SK-N-SH treated with all-trans-retinoic acid at 6 μM for 48 hours (cell line): ENCODE measurements at regions not wholly inside any gene's neighbourhood (a gene's known extent, or its start where the extent isn't known, plus 50 kb on each side); places are given as distances from the start of the nearest gene placed in this dataset.

Source experiments
- ATAC-seq: fragments of 200-7000 bp; cut with Tn5 transposase; 3 replicates; pipeline ENCODE4 v1.9.1; 2020; ENCODE audit warnings: mild to moderate bottlenecking, moderate library complexity
- ARNTL ChIP-seq: fragments of 450-650 bp; formaldehyde crosslinking; IDR thresholded peaks from 2 replicates; pipeline ENCODE4 v1.5.0; 2020; ENCODE audit warnings: low read depth, mild to moderate bottlenecking, moderate library complexity, borderline replicate concordance
- CSDC2 ChIP-seq: fragments of 250-450 bp; sonication (Bioruptor Pico); IDR thresholded peaks from 2 replicates; pipeline ENCODE4 v1.5.0; 2020; ENCODE audit warnings: mild to moderate bottlenecking, moderate library complexity
- ESRRG ChIP-seq: fragments of 250-450 bp; sonication (Bioruptor Pico); IDR thresholded peaks from 2 replicates; pipeline ENCODE4 v1.6.1; 2021; ENCODE audit warnings: mild to moderate bottlenecking
- GLIS3 ChIP-seq: fragments of 250-450 bp; sonication (Bioruptor Pico); IDR thresholded peaks from 2 replicates; pipeline ENCODE4 v1.5.0; 2020; ENCODE audit warnings: mild to moderate bottlenecking, moderate library complexity
- OSR1 ChIP-seq: fragments of 250-450 bp; sonication (Bioruptor Pico); IDR thresholded peaks from 2 replicates; pipeline ENCODE4 v1.8.0; 2022; ENCODE audit warnings: moderate library complexity, mild to moderate bottlenecking, inconsistent platforms
- PPARA ChIP-seq: fragments of 250-450 bp; sonication (Bioruptor Pico); IDR thresholded peaks from 2 replicates; pipeline ENCODE4 v1.5.0; 2020; ENCODE audit warnings: mild to moderate bottlenecking, borderline replicate concordance
- RARB ChIP-seq: fragments of 250-450 bp; sonication (Bioruptor Pico); IDR thresholded peaks from 2 replicates; pipeline ENCODE4 v1.8.0; 2021; ENCODE audit warnings: mild to moderate bottlenecking, moderate library complexity
- SNAI2 ChIP-seq: fragments of 250-450 bp; sonication (Bioruptor Pico); IDR thresholded peaks from 2 replicates; pipeline ENCODE4 v1.5.0; 2020; ENCODE audit warnings: mild to moderate bottlenecking, moderate library complexity
- TCF4 ChIP-seq: fragments of 250-450 bp; sonication (Bioruptor Pico); IDR thresholded peaks from 2 replicates; pipeline ENCODE4 v1.8.0; 2021; ENCODE audit warnings: mild to moderate bottlenecking, moderate library complexity, borderline replicate concordance
- TOX ChIP-seq: fragments of 250-450 bp; sonication (Bioruptor Pico); IDR thresholded peaks from 2 replicates; pipeline ENCODE4 v1.8.0; 2021; ENCODE audit warnings: mild to moderate bottlenecking, moderate library complexity, borderline replicate concordance
- ZC3H10 ChIP-seq: fragments of 250-450 bp; sonication (Bioruptor Pico); IDR thresholded peaks from 2 replicates; pipeline ENCODE4 v1.5.1; 2021; ENCODE audit warnings: mild to moderate bottlenecking, moderate library complexity
- ZFP30 ChIP-seq: fragments of 450-650 bp; formaldehyde crosslinking; IDR thresholded peaks from 2 replicates; pipeline ENCODE4 v1.5.0; 2022; ENCODE audit warnings: mild to moderate bottlenecking, moderate library complexity
- ZNF565 ChIP-seq: fragments of 450-650 bp; formaldehyde crosslinking; conservative IDR thresholded peaks from 2 replicates; pipeline ENCODE4 v1.5.0; 2020; ENCODE audit warnings: low read depth, mild to moderate bottlenecking, moderate library complexity
- ZNF70 ChIP-seq: fragments of 450-650 bp; formaldehyde crosslinking; IDR thresholded peaks from 2 replicates; pipeline ENCODE4 v1.5.0; 2020; ENCODE audit warnings: mild to moderate bottlenecking, moderate library complexity
- TF ChIP-seq, protein P1 (sequence below): fragments of 250-450 bp; sonication (Bioruptor Pico); IDR thresholded peaks from 2 replicates; pipeline ENCODE4 v1.8.0; 2020; ENCODE audit warnings: mild to moderate bottlenecking, moderate library complexity, borderline replicate concordance
- TF ChIP-seq, protein P2 (sequence below): fragments of 250-450 bp; sonication (Bioruptor Pico); IDR thresholded peaks from 2 replicates; pipeline ENCODE4 v1.8.0; 2021; ENCODE audit warnings: low read depth, mild to moderate bottlenecking, moderate library complexity, borderline replicate concordance
- TF ChIP-seq, protein P3 (sequence below): fragments of 250-450 bp; sonication (Bioruptor Pico); IDR thresholded peaks from 2 replicates; pipeline ENCODE4 v1.5.0; 2020; ENCODE audit warnings: mild to moderate bottlenecking, moderate library complexity
- TF ChIP-seq, protein P4 (sequence below): fragments of 250-450 bp; sonication (Bioruptor Pico); IDR thresholded peaks from 2 replicates; pipeline ENCODE4 v1.5.1; 2021; ENCODE audit warnings: mild to moderate bottlenecking, moderate library complexity
- TF ChIP-seq, protein P5 (sequence below): fragments of 250-450 bp; sonication (Bioruptor Pico); IDR thresholded peaks from 2 replicates; pipeline ENCODE4 v1.5.1; 2020; ENCODE audit warnings: low read depth, mild to moderate bottlenecking, moderate library complexity

DNA sequence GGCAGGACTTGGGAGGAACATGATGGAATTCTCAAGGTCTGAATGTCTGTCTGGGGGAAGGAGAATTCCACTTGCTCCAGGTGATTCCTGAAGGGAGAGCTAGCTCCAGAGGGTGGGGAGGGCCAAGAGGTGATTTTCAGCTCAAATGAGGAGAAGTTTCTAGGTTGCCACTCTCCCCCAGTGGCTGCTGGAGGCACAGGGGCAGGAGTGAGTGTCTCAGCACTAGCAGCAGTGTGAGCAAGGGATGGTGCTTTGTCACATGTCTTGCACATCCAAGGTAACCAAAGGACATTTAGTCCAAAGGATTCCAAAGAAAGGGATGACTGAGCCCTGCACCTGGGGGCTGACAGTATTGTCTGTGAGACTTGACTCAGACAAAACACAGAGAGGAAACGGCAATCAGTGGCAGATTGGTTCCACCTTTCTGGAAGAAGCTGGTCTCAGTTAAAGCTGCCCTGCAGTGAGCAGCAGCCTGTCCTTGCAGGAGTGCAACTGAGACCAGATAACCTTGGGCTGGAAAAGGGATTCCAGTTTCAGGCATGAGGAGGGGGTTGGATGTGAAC is 51.2 kb upstream of the PCBD1 start:
- TF ChIP-seq ZNF70 (CRISPR knock-in tag): no peak
- no peak for TF ChIP-seq OSR1 (CRISPR knock-in tag)
- TF ChIP-seq CSDC2: no peak
- TF ChIP-seq, protein P1, sequence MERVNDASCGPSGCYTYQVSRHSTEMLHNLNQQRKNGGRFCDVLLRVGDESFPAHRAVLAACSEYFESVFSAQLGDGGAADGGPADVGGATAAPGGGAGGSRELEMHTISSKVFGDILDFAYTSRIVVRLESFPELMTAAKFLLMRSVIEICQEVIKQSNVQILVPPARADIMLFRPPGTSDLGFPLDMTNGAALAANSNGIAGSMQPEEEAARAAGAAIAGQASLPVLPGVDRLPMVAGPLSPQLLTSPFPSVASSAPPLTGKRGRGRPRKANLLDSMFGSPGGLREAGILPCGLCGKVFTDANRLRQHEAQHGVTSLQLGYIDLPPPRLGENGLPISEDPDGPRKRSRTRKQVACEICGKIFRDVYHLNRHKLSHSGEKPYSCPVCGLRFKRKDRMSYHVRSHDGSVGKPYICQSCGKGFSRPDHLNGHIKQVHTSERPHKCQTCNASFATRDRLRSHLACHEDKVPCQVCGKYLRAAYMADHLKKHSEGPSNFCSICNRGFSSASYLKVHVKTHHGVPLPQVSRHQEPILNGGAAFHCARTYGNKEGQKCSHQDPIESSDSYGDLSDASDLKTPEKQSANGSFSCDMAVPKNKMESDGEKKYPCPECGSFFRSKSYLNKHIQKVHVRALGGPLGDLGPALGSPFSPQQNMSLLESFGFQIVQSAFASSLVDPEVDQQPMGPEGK (CRISPR knock-in tag): no peak
- TF ChIP-seq, protein P2, sequence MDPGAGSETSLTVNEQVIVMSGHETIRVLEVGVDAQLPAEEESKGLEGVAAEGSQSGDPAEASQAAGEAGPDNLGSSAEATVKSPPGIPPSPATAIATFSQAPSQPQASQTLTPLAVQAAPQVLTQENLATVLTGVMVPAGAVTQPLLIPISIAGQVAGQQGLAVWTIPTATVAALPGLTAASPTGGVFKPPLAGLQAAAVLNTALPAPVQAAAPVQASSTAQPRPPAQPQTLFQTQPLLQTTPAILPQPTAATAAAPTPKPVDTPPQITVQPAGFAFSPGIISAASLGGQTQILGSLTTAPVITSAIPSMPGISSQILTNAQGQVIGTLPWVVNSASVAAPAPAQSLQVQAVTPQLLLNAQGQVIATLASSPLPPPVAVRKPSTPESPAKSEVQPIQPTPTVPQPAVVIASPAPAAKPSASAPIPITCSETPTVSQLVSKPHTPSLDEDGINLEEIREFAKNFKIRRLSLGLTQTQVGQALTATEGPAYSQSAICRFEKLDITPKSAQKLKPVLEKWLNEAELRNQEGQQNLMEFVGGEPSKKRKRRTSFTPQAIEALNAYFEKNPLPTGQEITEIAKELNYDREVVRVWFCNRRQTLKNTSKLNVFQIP (CRISPR knock-in tag): no peak
- TF ChIP-seq RARB (CRISPR knock-in tag): no peak
- TF ChIP-seq SNAI2 (CRISPR knock-in tag): no peak
- TF ChIP-seq ZC3H10 (CRISPR knock-in tag): no peak
- TF ChIP-seq, protein P3, sequence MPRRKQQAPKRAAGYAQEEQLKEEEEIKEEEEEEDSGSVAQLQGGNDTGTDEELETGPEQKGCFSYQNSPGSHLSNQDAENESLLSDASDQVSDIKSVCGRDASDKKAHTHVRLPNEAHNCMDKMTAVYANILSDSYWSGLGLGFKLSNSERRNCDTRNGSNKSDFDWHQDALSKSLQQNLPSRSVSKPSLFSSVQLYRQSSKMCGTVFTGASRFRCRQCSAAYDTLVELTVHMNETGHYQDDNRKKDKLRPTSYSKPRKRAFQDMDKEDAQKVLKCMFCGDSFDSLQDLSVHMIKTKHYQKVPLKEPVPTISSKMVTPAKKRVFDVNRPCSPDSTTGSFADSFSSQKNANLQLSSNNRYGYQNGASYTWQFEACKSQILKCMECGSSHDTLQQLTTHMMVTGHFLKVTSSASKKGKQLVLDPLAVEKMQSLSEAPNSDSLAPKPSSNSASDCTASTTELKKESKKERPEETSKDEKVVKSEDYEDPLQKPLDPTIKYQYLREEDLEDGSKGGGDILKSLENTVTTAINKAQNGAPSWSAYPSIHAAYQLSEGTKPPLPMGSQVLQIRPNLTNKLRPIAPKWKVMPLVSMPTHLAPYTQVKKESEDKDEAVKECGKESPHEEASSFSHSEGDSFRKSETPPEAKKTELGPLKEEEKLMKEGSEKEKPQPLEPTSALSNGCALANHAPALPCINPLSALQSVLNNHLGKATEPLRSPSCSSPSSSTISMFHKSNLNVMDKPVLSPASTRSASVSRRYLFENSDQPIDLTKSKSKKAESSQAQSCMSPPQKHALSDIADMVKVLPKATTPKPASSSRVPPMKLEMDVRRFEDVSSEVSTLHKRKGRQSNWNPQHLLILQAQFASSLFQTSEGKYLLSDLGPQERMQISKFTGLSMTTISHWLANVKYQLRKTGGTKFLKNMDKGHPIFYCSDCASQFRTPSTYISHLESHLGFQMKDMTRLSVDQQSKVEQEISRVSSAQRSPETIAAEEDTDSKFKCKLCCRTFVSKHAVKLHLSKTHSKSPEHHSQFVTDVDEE (CRISPR knock-in tag): no peak
- TF ChIP-seq TCF4 (CRISPR knock-in tag): no peak
- TF ChIP-seq ARNTL (CRISPR knock-in tag): no peak
- no peak for TF ChIP-seq PPARA (CRISPR knock-in tag)
- TF ChIP-seq ZNF565 (CRISPR knock-in tag): no peak
- TF ChIP-seq, protein P4, sequence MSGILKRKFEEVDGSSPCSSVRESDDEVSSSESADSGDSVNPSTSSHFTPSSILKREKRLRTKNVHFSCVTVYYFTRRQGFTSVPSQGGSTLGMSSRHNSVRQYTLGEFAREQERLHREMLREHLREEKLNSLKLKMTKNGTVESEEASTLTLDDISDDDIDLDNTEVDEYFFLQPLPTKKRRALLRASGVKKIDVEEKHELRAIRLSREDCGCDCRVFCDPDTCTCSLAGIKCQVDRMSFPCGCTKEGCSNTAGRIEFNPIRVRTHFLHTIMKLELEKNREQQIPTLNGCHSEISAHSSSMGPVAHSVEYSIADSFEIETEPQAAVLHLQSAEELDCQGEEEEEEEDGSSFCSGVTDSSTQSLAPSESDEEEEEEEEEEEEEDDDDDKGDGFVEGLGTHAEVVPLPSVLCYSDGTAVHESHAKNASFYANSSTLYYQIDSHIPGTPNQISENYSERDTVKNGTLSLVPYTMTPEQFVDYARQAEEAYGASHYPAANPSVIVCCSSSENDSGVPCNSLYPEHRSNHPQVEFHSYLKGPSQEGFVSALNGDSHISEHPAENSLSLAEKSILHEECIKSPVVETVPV: no peak
- no peak for TF ChIP-seq ZFP30 (CRISPR knock-in tag)
- TF ChIP-seq GLIS3: no peak
- no peak for TF ChIP-seq TOX (CRISPR knock-in tag)
- no peak for TF ChIP-seq ESRRG (CRISPR knock-in tag)
- TF ChIP-seq, protein P5, sequence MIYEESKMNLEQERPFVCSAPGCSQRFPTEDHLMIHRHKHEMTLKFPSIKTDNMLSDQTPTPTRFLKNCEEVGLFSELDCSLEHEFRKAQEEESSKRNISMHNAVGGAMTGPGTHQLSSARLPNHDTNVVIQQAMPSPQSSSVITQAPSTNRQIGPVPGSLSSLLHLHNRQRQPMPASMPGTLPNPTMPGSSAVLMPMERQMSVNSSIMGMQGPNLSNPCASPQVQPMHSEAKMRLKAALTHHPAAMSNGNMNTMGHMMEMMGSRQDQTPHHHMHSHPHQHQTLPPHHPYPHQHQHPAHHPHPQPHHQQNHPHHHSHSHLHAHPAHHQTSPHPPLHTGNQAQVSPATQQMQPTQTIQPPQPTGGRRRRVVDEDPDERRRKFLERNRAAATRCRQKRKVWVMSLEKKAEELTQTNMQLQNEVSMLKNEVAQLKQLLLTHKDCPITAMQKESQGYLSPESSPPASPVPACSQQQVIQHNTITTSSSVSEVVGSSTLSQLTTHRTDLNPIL (CRISPR knock-in tag): no peak
- no peak for ATAC-seq

GRCh38 chr10:70940834-70941568 is 52.6 kb upstream of the PCBD1 start:
- no peak; the same call in 2 of the 3 replicates for ATAC-seq
- TF ChIP-seq, protein P5 (CRISPR knock-in tag): no peak
- TF ChIP-seq, protein P3 (CRISPR knock-in tag): no peak
